Thyroid gland (tissue), 4 donors: ENCODE measurements at regions not wholly inside any gene's neighbourhood (a gene's known extent, or its start where the extent isn't known, plus 50 kb on each side); places are given as distances from the start of the nearest gene placed in this dataset.

Source experiments
- DNase-seq, 2 donors: peaks; one replicate each; pipeline ENCODE4 v3.0.0-alpha.2; 2019
- H3K27ac ChIP-seq, 3 donors: fragments of 200-600 bp; sonication (generic); 1 replicate in 2 of 3; 2 replicates in 1 of 3; pipeline ENCODE4 v1.5.1; 2016 to 2019; ENCODE audit warnings: mild to moderate bottlenecking in 1 of 3, moderate library complexity in 1 of 3
- H3K27me3 ChIP-seq: fragments of 200-600 bp; sonication (generic); one replicate; pipeline ENCODE4 v1.5.1; 2019
- H3K36me3 ChIP-seq, 2 donors: fragments of 200-600 bp; sonication (generic); one replicate each; pipeline ENCODE4 v1.5.1; 2016 to 2019
- H3K4me1 ChIP-seq, 2 donors: fragments of 200-600 bp; sonication (generic); one replicate each; pipeline ENCODE4 v1.5.1; 2017 to 2019
- H3K4me3 ChIP-seq, 3 donors: fragments of 200-600 bp; sonication (generic); replicated peaks in 1 of 3; 1 replicate in 2 of 3; 2 replicates in 1 of 3; pipeline ENCODE4 v1.5.1; 2016; ENCODE audit warnings: mild to moderate bottlenecking in 1 of 3
- H3K9me3 ChIP-seq: fragments of 200-600 bp; sonication (generic); one replicate; pipeline ENCODE4 v1.5.1; 2017
- CTCF ChIP-seq, 6 experiments: fragments of 200-600 bp in 3 of 6; fragments of 450-650 bp in 3 of 6; sonication (generic) in 3 of 6; IDR thresholded peaks; one replicate each; pipeline ENCODE4 v1.5.1; 2016 to 2019; ENCODE audit warnings: antibody characterized with exemption in 6 of 6, mild to moderate bottlenecking in 2 of 6, inconsistent platforms in 1 of 6, moderate library complexity in 1 of 6
- POLR2A ChIP-seq, 2 donors: fragments of 450-650 bp; IDR thresholded peaks; one replicate each; pipeline ENCODE4 v1.6.1; 2017; ENCODE audit warnings: antibody characterized with exemption in 2 of 2, mild to moderate bottlenecking in 2 of 2, moderate library complexity in 1 of 2
- WGBS, 2 donors: methylation state at CpG; one replicate each; pipeline ENCODE4 v1.1.5; 2017; 5-methylcytosine and 5-hydroxymethylcytosine counted together
- intact Hi-C: fragments of 100-400 bp; cut with DNase I; formaldehyde crosslinking; loops from one replicate; pipeline ENCODE4 v1.15.1; 2023

GRCh38 chr5:174287761-174288160 lies 242.3 kb downstream of the NSG2 start:
- intact Hi-C loops: no loop called here
- Histone ChIP-seq H3K27me3 (no peaks in the 10 kb centered on the region), H3K27ac (no peak overlapping the region), H3K36me3 (no peaks in the 10 kb centered on the region), H3K9me3 (no peaks in the 10 kb centered on the region), H3K4me1 (no peaks in the 10 kb centered on the region), H3K4me3 (no peak overlapping the region)
- TF ChIP-seq POLR2A (IDR thresholded peaks at IDR 0.05) (no peak), CTCF (IDR thresholded peaks at IDR 0.05) (no peak)
- DNase-seq: no peak
- 78 to 88% methylated on average over 4 of the region's 4 CpGs for WGBS, 2 donors

DNA sequence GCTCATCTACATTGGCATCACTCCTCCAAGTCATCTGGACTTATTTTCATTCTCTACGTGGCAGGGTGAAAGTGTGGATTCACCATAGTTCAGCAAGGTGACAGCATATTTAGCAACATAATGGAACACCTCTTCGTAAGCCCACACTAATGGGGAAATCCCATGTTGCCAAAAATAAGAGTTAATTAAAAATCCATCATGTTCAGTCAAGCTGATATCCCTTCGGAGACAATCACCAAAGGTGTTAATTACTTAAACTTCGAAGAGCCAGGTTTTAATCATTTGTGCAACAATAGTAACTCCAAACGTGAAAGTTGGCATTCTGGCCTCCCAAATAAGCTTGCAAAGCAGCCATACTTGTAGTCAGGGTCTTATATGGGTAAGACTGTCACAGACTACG lies 242.9 kb downstream of the NSG2 start:
- intact Hi-C loops: no loop called here
- H3K9me3 ChIP-seq: no peaks in the 10 kb centered on the region
- 78 to 81% methylated on average over 6 of the region's 6 CpGs for WGBS, 2 donors
- no peaks in the 10 kb centered on the region for H3K4me1 ChIP-seq
- no peak overlapping the region for H3K4me3 ChIP-seq
- no peak for DNase-seq
- no peaks in the 10 kb centered on the region for H3K36me3 ChIP-seq
- H3K27me3 ChIP-seq: no peaks in the 10 kb centered on the region
- TF ChIP-seq POLR2A (IDR thresholded peaks at IDR 0.05): no peak
- TF ChIP-seq CTCF (IDR thresholded peaks at IDR 0.05): no peak
- no peak overlapping the region for H3K27ac ChIP-seq

DNA sequence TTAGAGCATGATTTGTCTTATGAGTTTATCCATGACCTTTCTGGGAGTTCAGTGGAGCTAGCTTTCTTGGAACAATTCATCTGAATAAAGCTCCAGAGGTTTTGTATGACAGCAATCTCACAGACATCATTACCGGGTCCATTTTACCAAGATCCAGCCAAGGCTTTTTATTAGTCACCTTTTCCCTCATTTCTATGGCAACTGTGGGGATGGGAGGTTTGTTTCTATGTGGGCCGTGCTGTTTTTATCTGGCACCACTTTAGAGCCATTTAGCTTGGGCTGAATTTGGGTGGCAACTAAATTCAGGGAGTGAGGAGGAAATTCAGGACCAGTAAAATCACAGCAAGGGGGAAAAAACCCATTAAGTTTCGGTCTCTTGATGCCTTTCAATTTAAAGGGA lies 245.7 kb downstream of the NSG2 start:
- H3K4me1 ChIP-seq: no peaks in the 10 kb centered on the region
- no peak overlapping the region for H3K4me3 ChIP-seq
- H3K36me3 ChIP-seq: no peaks in the 10 kb centered on the region
- WGBS, 2 donors: 57 to 62% methylated on average over 3 of the region's 3 CpGs
- DNase-seq: no peak
- no peak overlapping the region for H3K27ac ChIP-seq
- H3K27me3 ChIP-seq: no peaks in the 10 kb centered on the region
- intact Hi-C loops: no loop called here
- TF ChIP-seq CTCF (IDR thresholded peaks at IDR 0.05) (no peak), POLR2A (IDR thresholded peaks at IDR 0.05) (no peak)
- no peaks in the 10 kb centered on the region for H3K9me3 ChIP-seq

DNA sequence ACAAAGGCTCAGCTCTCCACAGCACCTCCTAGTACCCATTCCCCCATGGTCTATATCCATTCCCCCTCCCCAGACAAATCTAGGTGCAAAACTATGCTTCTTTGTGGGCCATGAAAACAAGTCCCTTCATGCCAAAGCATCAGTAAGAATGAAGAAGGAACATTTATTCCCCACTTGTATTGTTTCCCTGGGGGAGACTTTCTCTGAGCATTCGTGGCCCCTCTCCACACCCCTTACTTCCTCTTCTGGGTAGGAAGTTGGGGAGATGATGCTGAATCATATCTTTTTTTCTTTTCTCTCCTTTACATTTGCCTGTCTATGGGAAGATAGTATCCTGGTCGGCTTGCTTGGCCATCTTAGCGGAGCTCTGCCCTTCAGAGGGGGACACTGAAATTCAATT lies 246.8 kb downstream of the NSG2 start:
- no peaks in the 10 kb centered on the region for H3K36me3 ChIP-seq
- no peaks in the 10 kb centered on the region for H3K27me3 ChIP-seq
- no peaks in the 10 kb centered on the region for H3K4me1 ChIP-seq
- 88 to 89% methylated on average over 3 of the region's 3 CpGs for WGBS, 2 donors
- DNase-seq: no peak
- intact Hi-C loops: no loop called here
- H3K27ac ChIP-seq: no peak overlapping the region
- no peak for TF ChIP-seq POLR2A (IDR thresholded peaks at IDR 0.05)
- no peak for TF ChIP-seq CTCF (IDR thresholded peaks at IDR 0.05)
- no peaks in the 10 kb centered on the region for H3K9me3 ChIP-seq
- no peak overlapping the region for H3K4me3 ChIP-seq

DNA sequence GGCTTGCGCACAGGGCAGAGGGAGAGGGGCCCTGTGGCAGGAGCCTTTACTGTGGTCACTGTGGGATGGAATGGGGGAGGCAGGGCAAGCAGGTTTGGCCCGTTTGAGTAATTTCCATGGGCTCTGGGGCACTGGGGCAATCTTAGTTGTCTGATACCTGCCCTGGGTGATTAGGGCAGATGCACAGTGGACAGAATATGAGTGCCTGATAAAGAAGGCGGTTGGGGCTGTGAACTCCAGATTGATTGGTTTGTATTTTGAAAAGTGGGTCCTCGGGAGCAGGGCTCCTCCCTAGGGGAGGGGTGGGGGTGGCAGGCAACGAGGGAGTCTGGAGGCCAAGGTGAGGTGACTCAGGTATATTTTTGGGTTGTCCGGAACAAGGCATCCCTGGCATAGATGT lies 247.5 kb downstream of the NSG2 start:
- intact Hi-C loops: no loop called here
- Histone ChIP-seq H3K4me3 (no peak overlapping the region), H3K4me1 (no peaks in the 10 kb centered on the region), H3K27ac (no peak overlapping the region), H3K9me3 (no peaks in the 10 kb centered on the region), H3K36me3 (no peaks in the 10 kb centered on the region), H3K27me3 (no peaks in the 10 kb centered on the region)
- no peak for DNase-seq
- TF ChIP-seq POLR2A (IDR thresholded peaks at IDR 0.05) (no peak), CTCF (IDR thresholded peaks at IDR 0.05) (no peak)
- 49 to 70% methylated on average over 6 of the region's 6 CpGs for WGBS, 2 donors
